SH-SY5Y (cell line): ENCODE measurements at regions not wholly inside any gene's neighbourhood (a gene's known extent, or its start where the extent isn't known, plus 50 kb on each side); places are given as distances from the start of the nearest gene placed in this dataset.

Experiments used
- GATA2 ChIP-seq: IDR thresholded peaks from 2 replicates; pipeline ENCODE4 v1.6.1; 2011; ENCODE audit warnings: mild to moderate bottlenecking, low read depth, low read length
- GATA3 ChIP-seq: IDR thresholded peaks from 2 replicates; pipeline ENCODE4 v1.6.1; 2011; ENCODE audit warnings: low read depth, mild to moderate bottlenecking, low read length, moderate library complexity

DNA sequence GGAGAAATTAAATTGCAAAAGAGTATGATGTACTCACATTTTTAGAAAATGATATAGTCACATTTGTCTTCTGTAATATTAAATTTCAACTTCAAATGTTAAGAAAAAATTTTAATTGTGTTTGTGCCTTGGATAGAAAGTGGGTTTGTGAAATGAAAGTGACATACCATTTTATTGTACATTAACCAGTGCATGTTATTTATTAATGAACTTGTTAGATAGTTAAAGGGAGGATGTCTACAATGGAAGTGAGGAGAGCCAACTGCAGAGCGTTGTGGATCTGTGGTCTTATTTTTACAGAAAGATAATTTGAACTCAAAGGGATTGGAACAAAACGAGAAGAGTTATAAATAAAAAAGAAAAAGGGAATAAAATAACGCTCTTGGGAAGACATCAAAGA lies 291.7 kb downstream of the ARL4A start:
- TF ChIP-seq GATA2 = no peak
- TF ChIP-seq GATA3 = no peak

- no peak for TF ChIP-seq GATA3
- TF ChIP-seq GATA2 = no peak
Measured at GRCh38 chr7:12982178-12982577, 294.7 kb downstream of the ARL4A start.

DNA sequence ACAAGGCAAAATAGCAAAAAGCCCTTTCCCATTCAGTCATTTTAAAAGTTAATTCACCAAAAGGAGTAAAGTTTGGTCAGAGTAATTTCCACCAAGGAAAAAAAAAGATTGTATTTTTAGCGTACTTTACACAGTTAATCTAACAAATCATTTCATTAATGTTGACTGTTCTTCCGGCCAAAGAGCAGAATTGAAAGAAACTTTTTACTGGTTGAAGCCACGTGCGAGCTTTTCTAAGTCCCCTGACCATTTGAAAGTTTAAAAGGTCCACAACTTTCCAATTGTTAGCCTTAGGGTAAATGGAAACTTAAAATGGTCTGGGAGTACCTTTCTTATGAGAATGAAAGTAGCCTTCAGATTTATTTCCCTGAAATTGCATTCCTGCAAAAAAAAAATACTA lies 296.7 kb downstream of the ARL4A start:
- TF ChIP-seq GATA2 (no peak), GATA3 (no peak)

DNA sequence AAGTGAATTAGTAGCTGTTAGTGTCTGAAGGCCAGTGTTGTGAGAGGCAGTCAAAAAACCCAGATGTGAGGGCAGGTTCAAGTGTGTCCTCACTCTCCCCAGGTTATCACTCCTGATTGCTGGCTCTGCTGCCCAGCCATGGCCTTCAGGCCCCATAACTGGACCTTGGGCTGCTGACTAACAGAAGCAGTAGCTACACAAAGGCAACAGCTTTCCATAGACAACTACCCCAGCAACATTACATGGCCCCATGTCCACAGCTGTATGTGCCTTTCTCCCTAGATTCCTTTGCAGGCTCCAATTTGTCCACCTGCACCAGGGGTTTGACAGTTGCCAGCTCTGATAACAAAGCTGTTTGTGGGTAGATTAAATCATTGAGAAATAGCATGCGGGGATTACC lies 297.8 kb downstream of the ARL4A start:
- TF ChIP-seq GATA3 (no peak), GATA2 (no peak)

DNA sequence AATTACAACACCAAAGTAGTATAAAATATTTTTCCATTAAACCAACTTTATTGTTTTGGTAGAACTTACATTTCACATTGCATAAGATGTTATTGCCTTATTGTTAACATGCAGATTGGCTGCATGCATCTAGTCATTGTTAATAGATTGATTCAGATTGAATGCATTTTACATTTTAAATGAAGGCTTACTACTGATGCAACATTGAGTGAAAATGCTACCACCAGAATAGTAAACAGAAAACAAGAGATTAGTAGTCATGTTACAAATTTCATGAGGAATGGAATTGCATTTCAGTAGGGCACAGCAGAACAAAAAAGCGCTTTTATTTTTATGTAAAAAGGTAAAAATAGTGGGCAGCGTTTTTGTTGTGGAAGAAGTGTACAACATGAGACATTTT lies 298.3 kb downstream of the ARL4A start:
- TF ChIP-seq GATA2 = no peak
- no peak for TF ChIP-seq GATA3

DNA sequence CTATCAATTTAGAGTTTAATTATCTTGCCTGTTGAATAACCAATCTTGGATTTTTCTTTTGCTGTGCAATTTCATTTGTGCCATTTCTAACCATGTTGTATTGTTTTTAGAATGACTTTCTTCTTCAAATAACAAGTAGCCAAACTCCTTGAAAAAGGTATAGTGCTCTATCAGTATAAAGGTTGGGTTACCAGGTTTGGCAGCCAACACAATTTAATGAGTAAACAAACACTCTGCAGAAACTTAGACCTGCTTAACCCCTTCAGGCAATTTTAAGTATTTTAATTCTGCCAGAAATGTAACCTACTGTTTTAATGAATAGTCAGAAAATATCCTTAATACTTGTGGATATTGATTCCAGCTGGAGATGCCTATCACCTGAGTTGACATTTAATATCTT lies 299.8 kb downstream of the ARL4A start:
- TF ChIP-seq GATA2 = no peak
- TF ChIP-seq GATA3 = no peak

GRCh38 chr7:12990440-12990839 lies 303.0 kb downstream of the ARL4A start:
- TF ChIP-seq GATA3 (no peak), GATA2 (no peak)

DNA sequence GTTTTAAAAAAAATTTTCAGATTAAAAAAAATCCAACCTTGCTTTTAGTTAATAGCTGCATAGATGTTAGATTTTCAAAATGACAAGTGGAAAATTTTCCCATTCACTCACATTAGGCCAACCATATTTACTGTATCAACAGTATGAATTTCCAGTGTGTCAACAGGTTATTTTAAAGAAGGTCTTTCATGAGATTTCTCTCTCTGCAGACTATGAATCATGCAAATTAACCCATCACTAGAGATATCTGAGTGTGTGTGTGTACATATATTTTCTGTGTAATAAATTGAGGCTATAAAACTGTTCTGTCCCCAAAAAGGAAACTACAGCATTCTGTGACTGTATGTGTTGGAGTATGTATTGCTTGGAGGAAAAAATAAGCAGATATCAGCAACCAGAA lies 305.6 kb downstream of the ARL4A start:
- TF ChIP-seq GATA2 (no peak), GATA3 (no peak)

GRCh38 chr7:12995912-12996469 lies 308.6 kb downstream of the ARL4A start:
- TF ChIP-seq GATA3 = no peak
- no peak for TF ChIP-seq GATA2

DNA sequence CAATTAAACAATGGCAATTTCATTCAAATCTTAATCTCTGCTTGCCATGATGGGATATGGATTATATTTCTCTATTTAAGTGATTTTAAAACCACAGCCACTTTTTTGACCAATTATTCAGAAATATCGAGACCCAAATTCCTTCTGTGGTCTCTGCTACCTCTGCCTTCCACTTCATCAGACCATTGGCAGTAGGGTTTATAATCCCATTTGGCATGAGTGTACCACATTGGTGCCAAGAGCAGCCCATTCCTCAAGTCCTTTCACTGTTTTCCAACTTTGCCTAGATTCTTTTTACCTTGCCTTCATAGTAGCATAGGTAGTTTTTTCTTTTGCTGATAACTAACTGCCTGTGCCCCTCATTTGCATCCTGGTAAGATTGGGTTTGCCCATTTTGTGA lies 319.9 kb downstream of the ARL4A start:
- TF ChIP-seq GATA2 (no peak), GATA3 (no peak)

DNA sequence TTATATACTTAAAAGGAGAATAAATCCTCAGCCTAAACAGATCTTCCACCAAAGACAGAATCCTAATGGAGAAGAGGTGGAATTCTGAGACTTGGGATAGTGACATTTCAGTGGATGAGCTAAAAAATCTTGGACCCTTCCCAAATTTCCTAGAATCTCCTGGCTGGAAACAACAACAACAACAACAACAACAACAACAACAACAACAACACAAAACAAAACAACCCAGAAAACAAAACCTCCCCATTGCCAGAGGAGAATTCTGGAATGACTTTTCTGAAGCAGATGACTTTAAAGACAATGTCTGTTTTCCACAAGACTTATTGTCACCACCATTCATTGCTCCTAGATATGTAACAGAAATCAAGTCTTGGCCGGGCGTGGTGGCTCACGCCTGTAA lies 322.1 kb downstream of the ARL4A start:
- no peak for TF ChIP-seq GATA3
- TF ChIP-seq GATA2 = no peak

GRCh38 chr7:13014011-13014410 lies 326.6 kb downstream of the ARL4A start:
- TF ChIP-seq GATA2 (no peak), GATA3 (no peak)

DNA sequence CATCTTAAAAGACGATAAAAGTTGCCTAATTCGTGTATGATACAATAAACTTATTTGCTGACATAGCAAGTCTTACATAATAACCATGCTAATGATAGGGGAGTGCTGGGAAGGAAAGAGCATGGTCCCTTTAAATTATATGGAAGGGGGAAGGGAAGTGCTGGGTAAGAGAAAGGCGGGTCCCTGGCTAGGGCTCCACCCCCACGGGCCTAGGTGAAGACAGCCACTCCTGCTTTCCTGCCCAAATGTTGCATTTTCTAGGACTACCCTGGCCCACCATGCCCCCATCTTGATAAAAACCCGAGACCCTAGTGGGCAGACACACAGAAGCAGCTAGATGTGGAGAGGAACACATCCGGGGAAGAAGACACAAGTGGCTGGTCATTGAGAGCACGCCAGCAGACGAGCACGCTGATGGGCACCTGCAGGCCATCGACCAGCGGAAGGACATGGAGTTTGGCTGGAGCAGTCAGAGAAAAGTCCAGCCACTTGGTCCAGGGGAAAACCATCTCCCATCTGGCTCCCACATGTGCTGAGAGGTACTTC lies 328.7 kb downstream of the ARL4A start:
- TF ChIP-seq GATA3 = no peak
- no peak for TF ChIP-seq GATA2

DNA sequence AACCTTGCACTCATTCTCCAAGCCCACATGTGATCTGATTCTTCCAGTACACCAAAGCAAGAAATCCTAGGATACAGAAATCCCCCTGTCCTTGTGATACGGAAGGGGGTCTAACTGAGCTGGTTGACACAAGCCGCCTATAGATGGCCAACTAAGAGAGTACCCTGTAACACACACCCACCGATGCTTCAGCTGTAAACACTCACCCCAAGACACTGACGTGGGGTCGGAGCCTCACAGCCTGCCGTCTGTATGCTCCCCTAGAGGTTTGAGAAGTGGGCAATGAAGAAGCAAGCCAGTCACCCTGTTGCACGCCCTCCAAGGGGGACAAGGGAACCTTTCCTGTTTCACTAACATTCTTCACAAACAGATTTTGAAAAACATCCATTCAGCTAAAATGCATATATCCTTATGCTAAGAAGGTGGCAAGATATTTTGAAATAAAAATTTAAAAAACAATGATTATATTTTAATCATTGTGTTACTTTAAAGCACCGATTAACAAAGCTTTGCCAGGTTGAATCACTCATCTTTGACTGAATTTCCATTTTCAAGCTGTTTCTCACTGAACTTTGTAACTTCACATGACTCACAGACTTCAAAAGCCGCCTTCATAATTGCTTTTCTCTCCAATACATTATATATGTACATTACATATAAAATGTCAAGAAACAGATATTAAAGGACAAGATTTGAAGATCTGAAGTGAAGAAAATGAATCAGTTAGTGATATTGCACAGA lies 329.3 kb downstream of the ARL4A start:
- TF ChIP-seq GATA3 (no peak), GATA2 (no peak)

GRCh38 chr7:13017333-13017857 lies 330.0 kb downstream of the ARL4A start:
- TF ChIP-seq GATA2 (no peak), GATA3 (no peak)

- TF ChIP-seq GATA2 (no peak), GATA3 (no peak)
Measured at GRCh38 chr7:13017881-13018280, 330.4 kb downstream of the ARL4A start.

GRCh38 chr7:13021566-13022300 lies 334.3 kb downstream of the ARL4A start:
- no peak for TF ChIP-seq GATA3
- TF ChIP-seq GATA2 = no peak
